NCI-H446 (cell line): ENCODE measurements at regions not wholly inside any gene's neighbourhood (a gene's known extent, or its start where the extent isn't known, plus 50 kb on each side); places are given as distances from the start of the nearest gene placed in this dataset.
A peak's percentile ranks its signal among the peaks of the same experiment; 100 is the strongest.
"Not testable (repeated sequence)": the region's sequence is repeated elsewhere in the genome, so short reads cannot be mapped to it uniquely, and the experiment has no call there.

Experiments
- DNase-seq, 2 experiments: peaks; one replicate each; lab custom pipeline; 2025; lab: John Stamatoyannopoulos, UW

GRCh38 chr6:15081447-15081846 is 164.4 kb upstream of the JARID2 start:
- no peak for DNase-seq

- no peak for DNase-seq
These were observed 163.2 kb upstream of the JARID2 start for GRCh38 chr6:15082708-15083107.

GRCh38 chr6:15086348-15087158 is 159.3 kb upstream of the JARID2 start:
- no peak for DNase-seq

- DNase-seq = no peak
These were observed 158.7 kb upstream of the JARID2 start for GRCh38 chr6:15087186-15087589.

GRCh38 chr6:15088904-15089568 is 156.8 kb upstream of the JARID2 start:
- DNase-seq = no peak

GRCh38 chr6:15089569-15090144 is 156.2 kb upstream of the JARID2 start:
- DNase-seq = no peak

GRCh38 chr6:15090145-15090579 is 155.7 kb upstream of the JARID2 start:
- DNase-seq = no peak

GRCh38 chr6:15090745-15091384 is 155.0 kb upstream of the JARID2 start:
- DNase-seq = no peak

GRCh38 chr6:15096894-15097837 is 148.7 kb upstream of the JARID2 start:
- DNase-seq = no peak

- DNase-seq = no peak
These were observed 144.7 kb upstream of the JARID2 start for GRCh38 chr6:15101130-15101529.

- DNase-seq = no peak
These were observed 143.6 kb upstream of the JARID2 start for GRCh38 chr6:15102241-15102640.

- DNase-seq = no peak
These were observed 138.8 kb upstream of the JARID2 start for GRCh38 chr6:15106958-15107643.

- no peak for DNase-seq
These were observed 138.1 kb upstream of the JARID2 start for GRCh38 chr6:15107644-15108382.

GRCh38 chr6:15108383-15108715 is 137.5 kb upstream of the JARID2 start:
- DNase-seq = no peak

- DNase-seq = no peak
These were observed 136.4 kb upstream of the JARID2 start for GRCh38 chr6:15109338-15110090.

- DNase-seq = no peak
These were observed 135.0 kb upstream of the JARID2 start for GRCh38 chr6:15110726-15111354.

GRCh38 chr6:15111576-15111975 is 134.3 kb upstream of the JARID2 start:
- DNase-seq = not testable (repeated sequence)

GRCh38 chr6:15113587-15113986 is 132.3 kb upstream of the JARID2 start:
- DNase-seq = no peak

GRCh38 chr6:15114061-15114460 is 131.8 kb upstream of the JARID2 start:
- peak in 1 of 2 experiments; percentile 15 for DNase-seq
